Ovary (tissue), 7 donors: ENCODE measurements at regions not wholly inside any gene's neighbourhood (a gene's known extent, or its start where the extent isn't known, plus 50 kb on each side); places are given as distances from the start of the nearest gene placed in this dataset.

ENCODE experiments used
- DNase-seq, 5 donors: peaks; one replicate each; pipeline ENCODE4 v3.0.0-alpha.2; 2019 to 2020
- H3K27ac ChIP-seq, 2 donors: fragments of 200-600 bp; one replicate each; pipeline versions ENCODE4 v1.5.1 to v1.8.0; 2019 to 2022
- H3K27me3 ChIP-seq: fragments of 200-600 bp; one replicate; pipeline ENCODE4 v1.8.0; 2022
- H3K36me3 ChIP-seq: fragments of 200-600 bp; sonication (generic); one replicate; pipeline ENCODE4 v1.5.1; 2019
- H3K4me1 ChIP-seq: one replicate; pipeline ENCODE4 v1.8.1; 2013; ENCODE audit warnings: mild to moderate bottlenecking, moderate library complexity; ENCODE audit not compliant: insufficient read depth
- H3K4me3 ChIP-seq: fragments of 200-600 bp; sonication (generic); one replicate; pipeline ENCODE4 v1.5.1; 2017
- H3K9me3 ChIP-seq, 2 donors: fragments of 200-600 bp in 1 of 2; sonication (generic) in 1 of 2; one replicate each; pipeline versions ENCODE4 v1.5.1 to v1.8.1; 2013 to 2019; ENCODE audit warnings: mild to moderate bottlenecking in 1 of 2, moderate library complexity in 1 of 2
- EP300 ChIP-seq: sonication (generic); formaldehyde crosslinking; IDR thresholded peaks from one replicate; pipeline ENCODE4 v1.6.1; 2017; ENCODE audit warnings: antibody characterized with exemption
- POLR2A ChIP-seq: fragments of 450-650 bp; IDR thresholded peaks from one replicate; pipeline ENCODE4 v1.6.1; 2017; ENCODE audit warnings: antibody characterized with exemption, mild to moderate bottlenecking, moderate library complexity
- WGBS, 3 donors: extraction: QIAGEN DNeasy Blood & Tissue Kit in 1 of 3; methylation state at CpG; one replicate each; pipeline versions ENCODE4 v1.1.5 to v1.1.7; 2013 to 2017; 5-methylcytosine and 5-hydroxymethylcytosine counted together
- intact Hi-C, 4 donors: fragments of 100-400 bp; cut with DNase I; formaldehyde crosslinking; loops; one replicate each; pipeline versions ENCODE4 v1.11.0 to v1.15.1; 2022 to 2023
- TF ChIP-seq, protein P1 (sequence below), 3 donors: fragments of 450-650 bp in 2 of 3; fragments of 200-600 bp in 1 of 3; IDR thresholded peaks; one replicate each; pipeline versions ENCODE4 v1.5.1 to v1.8.0; 2016 to 2022; ENCODE audit warnings: antibody characterized with exemption in 3 of 3, mild to moderate bottlenecking in 1 of 3
- donor health status: DM: no; HTN: no; CAD: no; lungs with moderate emphysema.
- donor health status: DM: no; HTN: no; CAD: no.
- donor health status: Bipolar disorder and iron deficiency.
- donor health status: DM: no; HTN: no; CAD: no.
- donor health status: DM: yes; HTN: yes; CAD: no.

GRCh38 chrX:131918839-131919238 lies 104.3 kb upstream of the STK26 start:
- WGBS, 3 donors = 53 to 70% (median 55%) methylated on average over 2 of the region's 2 CpGs
- TF ChIP-seq EP300 = no peak
- no peak for TF ChIP-seq POLR2A
- TF ChIP-seq, protein P1, sequence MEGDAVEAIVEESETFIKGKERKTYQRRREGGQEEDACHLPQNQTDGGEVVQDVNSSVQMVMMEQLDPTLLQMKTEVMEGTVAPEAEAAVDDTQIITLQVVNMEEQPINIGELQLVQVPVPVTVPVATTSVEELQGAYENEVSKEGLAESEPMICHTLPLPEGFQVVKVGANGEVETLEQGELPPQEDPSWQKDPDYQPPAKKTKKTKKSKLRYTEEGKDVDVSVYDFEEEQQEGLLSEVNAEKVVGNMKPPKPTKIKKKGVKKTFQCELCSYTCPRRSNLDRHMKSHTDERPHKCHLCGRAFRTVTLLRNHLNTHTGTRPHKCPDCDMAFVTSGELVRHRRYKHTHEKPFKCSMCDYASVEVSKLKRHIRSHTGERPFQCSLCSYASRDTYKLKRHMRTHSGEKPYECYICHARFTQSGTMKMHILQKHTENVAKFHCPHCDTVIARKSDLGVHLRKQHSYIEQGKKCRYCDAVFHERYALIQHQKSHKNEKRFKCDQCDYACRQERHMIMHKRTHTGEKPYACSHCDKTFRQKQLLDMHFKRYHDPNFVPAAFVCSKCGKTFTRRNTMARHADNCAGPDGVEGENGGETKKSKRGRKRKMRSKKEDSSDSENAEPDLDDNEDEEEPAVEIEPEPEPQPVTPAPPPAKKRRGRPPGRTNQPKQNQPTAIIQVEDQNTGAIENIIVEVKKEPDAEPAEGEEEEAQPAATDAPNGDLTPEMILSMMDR (IDR thresholded peaks at IDR 0.05) = no peak
- Histone ChIP-seq H3K4me1 (no peaks in the 10 kb centered on the region), H3K36me3 (no peaks in the 10 kb centered on the region), H3K4me3 (no peak overlapping the region), H3K27me3 (no peaks in the 10 kb centered on the region), H3K9me3 (no peaks in the 10 kb centered on the region), H3K27ac (no peak overlapping the region)
- DNase-seq = no peak
- intact Hi-C loops = no loop called here

- intact Hi-C loops = no loop called here
- WGBS, 3 donors = 76 to 90% (median 77%) methylated on average over 5 of the region's 5 CpGs
Measured at GRCh38 chrX:131923614-131924250, 99.4 kb upstream of the STK26 start.

DNA sequence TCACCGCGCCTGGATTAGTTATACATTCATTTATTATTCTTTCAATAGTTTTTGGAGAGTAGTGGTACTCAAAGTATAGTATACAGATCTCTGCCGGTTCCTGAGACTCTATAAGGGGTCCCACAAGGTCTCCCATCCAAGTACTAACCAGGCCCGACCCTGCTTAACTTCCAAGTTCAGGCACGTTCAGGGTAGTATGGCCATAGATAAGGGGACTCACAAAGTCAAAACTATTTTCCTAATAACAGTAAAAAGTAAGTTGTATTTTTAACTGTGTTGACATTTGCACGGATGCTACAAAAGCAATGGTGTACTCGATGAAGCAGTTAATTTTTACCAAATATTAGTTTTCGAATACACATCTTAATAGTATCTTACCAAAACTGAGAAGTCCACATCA lies 84.4 kb upstream of the STK26 start:
- WGBS, 3 donors = 63 to 72% (median 68%) methylated on average over 8 of the region's 8 CpGs
- H3K4me3 ChIP-seq = no peak overlapping the region
- DNase-seq = no peak
- intact Hi-C loops = no loop called here
- H3K36me3 ChIP-seq = no peaks in the 10 kb centered on the region
- H3K27ac ChIP-seq = no peak overlapping the region
- no peaks in the 10 kb centered on the region for H3K9me3 ChIP-seq
- no peaks in the 10 kb centered on the region for H3K27me3 ChIP-seq
- H3K4me1 ChIP-seq = no peaks in the 10 kb centered on the region
- no peak for TF ChIP-seq EP300
- TF ChIP-seq, protein P1 (IDR thresholded peaks at IDR 0.05) = no peak
- TF ChIP-seq POLR2A = no peak

More at GRCh38 chrX:131923614-131924250, 99.4 kb upstream of the STK26 start:
- no peak for TF ChIP-seq EP300
- TF ChIP-seq, protein P1 (IDR thresholded peaks at IDR 0.05) = no peak
- TF ChIP-seq POLR2A = no peak
- no peak overlapping the region for H3K27ac ChIP-seq
- H3K9me3 ChIP-seq = no peaks in the 10 kb centered on the region
- H3K4me1 ChIP-seq = no peaks in the 10 kb centered on the region
- no peak overlapping the region for H3K4me3 ChIP-seq
- H3K36me3 ChIP-seq = no peaks in the 10 kb centered on the region
- H3K27me3 ChIP-seq = no peaks in the 10 kb centered on the region
- no peak for DNase-seq

- TF ChIP-seq EP300 = no peak
- TF ChIP-seq, protein P1 (IDR thresholded peaks at IDR 0.05) = no peak
- no peak for TF ChIP-seq POLR2A
- Histone ChIP-seq H3K27me3 (no peaks in the 10 kb centered on the region), H3K36me3 (no peaks in the 10 kb centered on the region), H3K4me1 (no peaks in the 10 kb centered on the region), H3K4me3 (no peak overlapping the region), H3K27ac (no peak overlapping the region), H3K9me3 (no peaks in the 10 kb centered on the region)
- 32 to 42% (median 35%) methylated on average over 2 of the region's 2 CpGs for WGBS, 3 donors
- intact Hi-C loops = no loop called here
- no peak for DNase-seq
Measured at GRCh38 chrX:131942034-131942433, 81.1 kb upstream of the STK26 start.
